Right lobe of liver (tissue), 4 donors: ENCODE measurements at regions not wholly inside any gene's neighbourhood (a gene's known extent, or its start where the extent isn't known, plus 50 kb on each side); places are given as distances from the start of the nearest gene placed in this dataset.

Source experiments
- CTCF ChIP-seq, 4 donors: fragments of 200-600 bp in 3 of 4; fragments of 450-650 bp in 1 of 4; IDR thresholded peaks; one replicate each; pipeline versions ENCODE4 v1.5.1 to v1.8.0; 2016 to 2022; ENCODE audit warnings: antibody characterized with exemption in 4 of 4, mild to moderate bottlenecking in 2 of 4
- POLR2A ChIP-seq: fragments of 450-650 bp; IDR thresholded peaks from one replicate; pipeline ENCODE4 v1.6.1; 2017; ENCODE audit warnings: antibody characterized with exemption, mild to moderate bottlenecking
- donor health status: DM: no; HTN: no; CAD: no.
- donor health status: DM: no; HTN: no; CAD: no.
- donor health status: DM: no; HTN: yes; CAD: no.

GRCh38 chr10:45560262-45560661 is 112.3 kb downstream of the ZFAND4 start:
- TF ChIP-seq CTCF (IDR thresholded peaks at IDR 0.05) (no peak), POLR2A (no peak)
